ENCODE measurements at regions not wholly inside any gene's neighbourhood (a gene's known extent, or its start where the extent isn't known, plus 50 kb on each side); places are given as distances from the start of the nearest gene placed in this dataset.

GRCh38 chr3:124456506-124456905, 273.7 kb upstream of the UMPS start:
- ChIA-PET POLR2A (no interaction called here), CTCF (ENCODE audit: unreplicated experiment) (no interaction called here)
- TF ChIP-seq CTCF (conservative IDR thresholded peaks at IDR 0.05; ENCODE audit: low read length) (no peak), EZH2phosphoT487 (IDR thresholded peaks at IDR 0.05; ENCODE audit: borderline replicate concordance, low read depth, low read length) (no peak)
- intact Hi-C loops (cut with micrococcal nuclease; ENCODE audit: unreplicated experiment) = no loop called here
- Histone ChIP-seq H3K79me2 (ENCODE audit: insufficient read depth, low read depth, low read length) (no peaks in the 10 kb centered on the region), H3K9me2 (ENCODE audit: insufficient read depth, low read length) (no peaks in the 10 kb centered on the region), H3K9me3 (ENCODE audit: low read length) (no peaks in the 10 kb centered on the region), H3K4me1 (ENCODE audit: insufficient read depth, low read length, poor library complexity, severe bottlenecking) (no peaks in the 10 kb centered on the region), H3K36me3 (ENCODE audit: insufficient read depth, low read length) (no peaks in the 10 kb centered on the region), H3K4me3 (ENCODE audit: low read depth, low read length, poor library complexity, severe bottlenecking) (no peak overlapping the region), H3K4me2 (ENCODE audit: low read length) (no peak overlapping the region), H2AFZ (ENCODE audit: low read length) (no peak overlapping the region), H3K27ac (ENCODE audit: low read depth, low read length, poor library complexity, severe bottlenecking) (no peak overlapping the region), H4K20me1 (ENCODE audit: insufficient read depth, low read length) (no peaks in the 10 kb centered on the region)
- no peak for DNase-seq (ENCODE audit: low spot score)
- no TSS peak for BruUV-seq (replicated peaks)

GRCh38 chr3:124459678-124460077, 270.6 kb upstream of the UMPS start:
- no TSS peak for BruUV-seq (replicated peaks)
- no peaks in the 10 kb centered on the region for H3K9me2 ChIP-seq (ENCODE audit: insufficient read depth, low read length)
- H2AFZ ChIP-seq (ENCODE audit: low read length) = no peak overlapping the region
- H4K20me1 ChIP-seq (ENCODE audit: insufficient read depth, low read length) = no peaks in the 10 kb centered on the region
- H3K27ac ChIP-seq (ENCODE audit: low read depth, low read length, poor library complexity, severe bottlenecking) = no peak overlapping the region
- TF ChIP-seq CTCF (conservative IDR thresholded peaks at IDR 0.05; ENCODE audit: low read length) (no peak), EZH2phosphoT487 (IDR thresholded peaks at IDR 0.05; ENCODE audit: borderline replicate concordance, low read depth, low read length) (no peak)
- H3K4me2 ChIP-seq (ENCODE audit: low read length) = no peak overlapping the region
- CTCF ChIA-PET (ENCODE audit: unreplicated experiment) = no interaction called here
- H3K36me3 ChIP-seq (ENCODE audit: insufficient read depth, low read length) = no peaks in the 10 kb centered on the region
- H3K4me3 ChIP-seq (ENCODE audit: low read depth, low read length, poor library complexity, severe bottlenecking) = no peak overlapping the region
- no peaks in the 10 kb centered on the region for H3K79me2 ChIP-seq (ENCODE audit: insufficient read depth, low read depth, low read length)
- no peak for DNase-seq (ENCODE audit: low spot score)
- POLR2A ChIA-PET = interaction anchor here (0.7 kb wide), 1 partner anchor 11 kb away, joined by 3 read pairs; no protein-coding TSS in a partner anchor
- intact Hi-C loops (cut with micrococcal nuclease; ENCODE audit: unreplicated experiment) = no loop called here
- no peaks in the 10 kb centered on the region for H3K4me1 ChIP-seq (ENCODE audit: insufficient read depth, low read length, poor library complexity, severe bottlenecking)
- no peaks in the 10 kb centered on the region for H3K9me3 ChIP-seq (ENCODE audit: low read length)

- H3K79me2 ChIP-seq (ENCODE audit: insufficient read depth, low read depth, low read length) = no peaks in the 10 kb centered on the region
- no peaks in the 10 kb centered on the region for H4K20me1 ChIP-seq (ENCODE audit: insufficient read depth, low read length)
- BruUV-seq (replicated peaks) = no TSS peak
- no peak for DNase-seq (ENCODE audit: low spot score)
- no peaks in the 10 kb centered on the region for H3K36me3 ChIP-seq (ENCODE audit: insufficient read depth, low read length)
- H3K9me2 ChIP-seq (ENCODE audit: insufficient read depth, low read length) = no peaks in the 10 kb centered on the region
- H3K4me3 ChIP-seq (ENCODE audit: low read depth, low read length, poor library complexity, severe bottlenecking) = no peak overlapping the region
- intact Hi-C loops (cut with micrococcal nuclease; ENCODE audit: unreplicated experiment) = no loop called here
- H3K4me2 ChIP-seq (ENCODE audit: low read length) = no peak overlapping the region
- CTCF ChIA-PET (ENCODE audit: unreplicated experiment) = no interaction called here
- no peak overlapping the region for H3K27ac ChIP-seq (ENCODE audit: low read depth, low read length, poor library complexity, severe bottlenecking)
- no peak for TF ChIP-seq CTCF (conservative IDR thresholded peaks at IDR 0.05; ENCODE audit: low read length)
- no peak for TF ChIP-seq EZH2phosphoT487 (IDR thresholded peaks at IDR 0.05; ENCODE audit: borderline replicate concordance, low read depth, low read length)
- no peaks in the 10 kb centered on the region for H3K4me1 ChIP-seq (ENCODE audit: insufficient read depth, low read length, poor library complexity, severe bottlenecking)
- H3K9me3 ChIP-seq (ENCODE audit: low read length) = no peaks in the 10 kb centered on the region
- POLR2A ChIA-PET = no interaction called here
- no peak overlapping the region for H2AFZ ChIP-seq (ENCODE audit: low read length)
These were observed 269.1 kb upstream of the UMPS start for GRCh38 chr3:124461126-124461525.

Data from OCI-LY7 (cell line).